Duodenal mucosa (tissue), 2 donors: ENCODE measurements at regions not wholly inside any gene's neighbourhood (a gene's known extent, or its start where the extent isn't known, plus 50 kb on each side); places are given as distances from the start of the nearest gene placed in this dataset.

Experiments used
- H3K27ac ChIP-seq: one replicate; pipeline ENCODE4 v1.7.0; 2013; ENCODE audit warnings: low read depth, low read length
- H3K27me3 ChIP-seq, 2 donors: one replicate each; pipeline ENCODE4 v1.7.0; 2013; ENCODE audit warnings: low read length in 2 of 2, control low read depth in 1 of 2; ENCODE audit not compliant: insufficient read depth in 2 of 2, control insufficient read depth in 1 of 2
- H3K36me3 ChIP-seq, 2 donors: one replicate each; pipeline ENCODE4 v1.7.0; 2013; ENCODE audit warnings: low read length in 2 of 2, control low read depth in 1 of 2; ENCODE audit not compliant: insufficient read depth in 2 of 2, control insufficient read depth in 1 of 2
- H3K4me1 ChIP-seq, 2 donors: one replicate each; pipeline ENCODE4 v1.7.0; 2013; ENCODE audit warnings: low read length in 2 of 2, control low read depth in 1 of 2; ENCODE audit not compliant: insufficient read depth in 2 of 2, control insufficient read depth in 1 of 2
- H3K4me3 ChIP-seq, 2 donors: one replicate each; pipeline ENCODE4 v1.7.0; 2013; ENCODE audit warnings: low read length in 2 of 2, low read depth in 1 of 2
- H3K9ac ChIP-seq, 2 donors: one replicate each; pipeline ENCODE4 v1.7.0; 2013; ENCODE audit warnings: low read length in 2 of 2, low read depth in 1 of 2
- H3K9me3 ChIP-seq, 2 donors: one replicate each; pipeline ENCODE4 v1.7.0; 2013; ENCODE audit warnings: low read length in 2 of 2, control low read depth in 1 of 2; ENCODE audit not compliant: control insufficient read depth in 1 of 2

GRCh38 chr5:56344594-56344993 lies 111.5 kb upstream of the ANKRD55 start:
- H3K4me3 ChIP-seq = no peak overlapping the region
- no peak overlapping the region for H3K9ac ChIP-seq
- no peaks in the 10 kb centered on the region for H3K4me1 ChIP-seq
- H3K36me3 ChIP-seq = no peaks in the 10 kb centered on the region
- no peaks in the 10 kb centered on the region for H3K9me3 ChIP-seq
- no peak overlapping the region for H3K27ac ChIP-seq
- H3K27me3 ChIP-seq = no peaks in the 10 kb centered on the region

DNA sequence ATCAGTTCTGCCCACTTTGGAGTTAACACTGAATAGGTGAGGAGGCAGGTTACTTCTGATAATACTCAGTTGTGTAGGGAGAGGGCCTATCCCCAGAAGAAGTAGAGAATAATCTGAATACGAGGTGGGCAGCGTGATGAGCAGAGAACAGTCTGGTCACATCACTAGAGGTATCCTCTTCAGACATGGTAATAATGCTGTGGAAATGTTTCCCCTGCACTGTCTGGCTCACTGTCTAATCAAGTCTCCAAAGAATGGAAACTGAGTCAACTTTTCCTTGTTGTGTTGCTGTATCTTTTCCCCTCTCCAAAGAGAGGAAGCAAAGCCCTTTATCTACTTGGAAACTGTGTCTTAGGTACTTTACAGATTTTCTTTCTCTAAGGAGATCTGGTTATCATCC lies 110.9 kb upstream of the ANKRD55 start:
- Histone ChIP-seq H3K9me3 (no peaks in the 10 kb centered on the region), H3K27ac (no peak overlapping the region), H3K4me3 (no peak overlapping the region), H3K4me1 (no peaks in the 10 kb centered on the region), H3K27me3 (no peaks in the 10 kb centered on the region), H3K9ac (no peak overlapping the region), H3K36me3 (no peaks in the 10 kb centered on the region)

- Histone ChIP-seq H3K36me3 (no peaks in the 10 kb centered on the region), H3K27ac (no peak overlapping the region), H3K9me3 (no peaks in the 10 kb centered on the region), H3K4me1 (no peaks in the 10 kb centered on the region), H3K27me3 (peaks cover 0 to 3% of the 10 kb centered on the region in 2 donors), H3K9ac (no peak overlapping the region), H3K4me3 (no peak overlapping the region)
Measured at GRCh38 chr5:56342616-56343015, 109.5 kb upstream of the ANKRD55 start.

DNA sequence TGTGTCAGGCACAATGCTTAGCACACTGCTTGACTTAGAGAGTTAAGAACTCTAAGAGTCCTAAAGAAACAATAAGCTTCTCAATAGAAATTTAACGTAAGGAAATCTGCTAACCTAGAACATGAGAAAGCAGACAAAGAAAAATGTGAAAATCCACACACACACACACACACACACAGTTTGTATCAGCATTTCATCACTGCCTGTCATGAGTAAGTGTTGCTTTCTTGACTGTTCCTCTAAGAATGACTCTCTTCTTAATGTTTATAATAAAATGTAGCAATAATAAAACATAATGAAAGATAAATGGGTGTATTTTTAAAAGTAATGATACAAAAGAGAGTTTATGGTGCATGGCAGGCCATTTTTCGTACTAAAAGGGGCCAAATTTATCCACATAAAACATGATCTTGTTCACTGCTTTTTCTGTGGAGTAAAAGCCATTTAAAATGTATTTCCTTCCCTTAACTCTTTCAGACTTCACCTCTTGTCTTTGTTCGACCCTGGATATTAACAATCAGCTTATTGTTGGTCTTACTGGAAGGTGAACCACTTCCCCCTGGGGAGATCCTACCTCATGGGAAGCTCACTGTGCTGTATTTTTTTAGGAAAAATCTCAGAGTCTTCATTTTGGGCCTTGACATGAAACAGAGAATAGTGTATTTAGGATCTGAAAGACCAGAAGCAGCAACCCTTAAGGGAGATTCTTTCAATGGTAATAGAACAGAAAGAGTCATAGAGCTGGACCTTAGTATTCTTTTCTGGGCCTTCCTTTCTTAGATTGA lies 107.3 kb upstream of the ANKRD55 start:
- no peak overlapping the region for H3K27ac ChIP-seq

DNA sequence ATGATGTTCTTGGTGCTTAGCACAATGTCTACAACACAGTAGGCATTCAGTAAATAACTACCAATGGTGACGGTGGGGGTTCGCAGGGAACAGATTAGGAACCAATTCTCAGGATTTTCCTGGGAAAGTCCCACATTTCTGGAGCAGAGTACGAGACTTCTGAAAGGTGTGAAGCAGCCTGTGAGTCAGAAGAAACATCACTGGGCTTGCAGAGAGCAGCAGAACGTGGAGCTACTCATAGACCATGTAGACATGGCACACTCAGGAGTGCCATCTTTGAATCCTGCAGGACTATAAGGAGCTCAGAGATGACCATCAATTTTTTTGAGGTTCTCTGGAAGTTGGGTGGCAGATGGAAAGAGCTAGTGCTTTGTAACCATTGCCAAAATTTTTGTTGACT lies 106.6 kb upstream of the ANKRD55 start:
- H3K27ac ChIP-seq = no peak overlapping the region
- no peak overlapping the region for H3K9ac ChIP-seq
- H3K4me3 ChIP-seq = no peak overlapping the region
- no peaks in the 10 kb centered on the region for H3K4me1 ChIP-seq
- peaks cover 0 to 3% of the 10 kb centered on the region in 2 donors for H3K27me3 ChIP-seq
- peaks cover 6% of the 10 kb centered on the region in 2 donors for H3K9me3 ChIP-seq
- no peaks in the 10 kb centered on the region for H3K36me3 ChIP-seq

More for the DNA sequence above, 107.3 kb upstream of the ANKRD55 start:
- peaks cover under 1 to 1% of the 10 kb centered on the region in 2 donors for H3K9me3 ChIP-seq
- H3K36me3 ChIP-seq = no peaks in the 10 kb centered on the region
- H3K4me1 ChIP-seq = no peaks in the 10 kb centered on the region
- no peak overlapping the region for H3K9ac ChIP-seq
- H3K27me3 ChIP-seq = peaks cover 0 to 3% of the 10 kb centered on the region in 2 donors
- H3K4me3 ChIP-seq = no peak overlapping the region

- no peak overlapping the region for H3K9ac ChIP-seq
- H3K9me3 ChIP-seq = peaks cover 6% of the 10 kb centered on the region in 2 donors
- H3K27ac ChIP-seq = no peak overlapping the region
- H3K27me3 ChIP-seq = peaks cover 0 to 3% of the 10 kb centered on the region in 2 donors
- H3K36me3 ChIP-seq = no peaks in the 10 kb centered on the region
- no peak overlapping the region for H3K4me3 ChIP-seq
- H3K4me1 ChIP-seq = no peaks in the 10 kb centered on the region
Measured at GRCh38 chr5:56337715-56338319, 104.7 kb upstream of the ANKRD55 start.

- H3K36me3 ChIP-seq = no peaks in the 10 kb centered on the region
- no peak overlapping the region for H3K4me3 ChIP-seq
- H3K4me1 ChIP-seq = no peaks in the 10 kb centered on the region
- H3K9me3 ChIP-seq = peaks cover 6% of the 10 kb centered on the region in 2 donors
- H3K27ac ChIP-seq = no peak overlapping the region
- peaks cover 0 to 3% of the 10 kb centered on the region in 2 donors for H3K27me3 ChIP-seq
- H3K9ac ChIP-seq = no peak overlapping the region
Measured at GRCh38 chr5:56335212-56335611, 102.1 kb upstream of the ANKRD55 start.

- Histone ChIP-seq H3K36me3 (no peaks in the 10 kb centered on the region), H3K4me1 (peaks cover 7% of the 10 kb centered on the region in 2 donors), H3K4me3 (no peak overlapping the region), H3K27ac (no peak overlapping the region), H3K9me3 (peaks cover 6% of the 10 kb centered on the region in 2 donors), H3K27me3 (no peaks in the 10 kb centered on the region), H3K9ac (no peak overlapping the region)
Measured at GRCh38 chr5:56330806-56331205, 97.7 kb upstream of the ANKRD55 start.

DNA sequence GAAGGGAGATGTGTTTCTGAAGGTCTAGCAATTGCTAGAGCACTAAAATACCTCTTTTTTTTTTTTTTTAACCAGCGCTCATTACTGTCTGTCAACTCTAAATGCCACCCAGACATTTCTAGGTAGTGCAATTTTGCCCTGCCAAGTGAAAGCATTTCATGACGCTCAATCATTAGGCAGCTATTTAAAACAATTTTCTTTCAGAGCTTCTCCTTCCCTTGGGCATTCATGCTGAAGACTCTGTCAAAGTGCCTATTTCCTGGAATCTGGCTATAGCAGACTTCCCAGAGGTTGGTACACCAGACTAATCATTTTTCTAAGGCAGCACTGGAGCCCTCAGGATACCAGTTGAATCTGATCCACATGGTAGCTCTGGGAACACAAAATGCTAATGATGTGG lies 97.0 kb upstream of the ANKRD55 start:
- Histone ChIP-seq H3K4me3 (no peak overlapping the region), H3K9ac (no peak overlapping the region), H3K9me3 (peaks cover 3% of the 10 kb centered on the region in 2 donors), H3K27me3 (no peaks in the 10 kb centered on the region), H3K27ac (no peak overlapping the region), H3K36me3 (no peaks in the 10 kb centered on the region), H3K4me1 (peaks cover 7 to 11% of the 10 kb centered on the region in 2 donors)

DNA sequence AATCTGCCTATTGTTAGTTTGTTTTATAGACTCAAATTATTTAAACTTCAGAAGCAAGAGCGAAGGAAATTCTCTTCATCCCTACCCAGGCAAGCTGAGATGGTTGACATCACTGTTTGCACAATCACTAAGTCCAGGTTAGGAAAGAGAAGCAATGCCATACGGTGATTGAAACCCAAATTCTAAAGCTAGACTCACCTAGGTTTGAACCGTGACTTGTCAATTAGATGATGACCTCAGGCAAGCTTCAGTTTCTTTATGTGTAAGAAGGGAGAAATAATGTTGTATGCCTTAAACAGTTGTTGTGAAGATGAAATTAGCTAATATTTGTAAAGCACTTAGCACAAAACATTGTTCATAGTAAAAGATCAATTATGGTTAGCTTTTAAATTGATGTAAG lies 96.5 kb upstream of the ANKRD55 start:
- H3K9me3 ChIP-seq = no peaks in the 10 kb centered on the region
- no peak overlapping the region for H3K9ac ChIP-seq
- H3K36me3 ChIP-seq = no peaks in the 10 kb centered on the region
- peaks cover 7 to 11% of the 10 kb centered on the region in 2 donors for H3K4me1 ChIP-seq
- H3K4me3 ChIP-seq = no peak overlapping the region
- no peak overlapping the region for H3K27ac ChIP-seq
- H3K27me3 ChIP-seq = no peaks in the 10 kb centered on the region
